SK-N-SH treated with all-trans-retinoic acid at 6 μM for 48 hours (cell line): ENCODE measurements at regions not wholly inside any gene's neighbourhood (a gene's known extent, or its start where the extent isn't known, plus 50 kb on each side); places are given as distances from the start of the nearest gene placed in this dataset.

Experiments
- BACH2 ChIP-seq: fragments of 250-450 bp; sonication (Bioruptor Pico); IDR thresholded peaks from 2 replicates; pipeline ENCODE4 v1.9.0; 2021; ENCODE audit warnings: mild to moderate bottlenecking, borderline replicate concordance
- CREB5 ChIP-seq: fragments of 250-450 bp; sonication (Bioruptor Pico); IDR thresholded peaks from 2 replicates; pipeline ENCODE4 v1.5.1; 2020; ENCODE audit warnings: low read depth, mild to moderate bottlenecking, moderate library complexity
- ESRRG ChIP-seq: fragments of 250-450 bp; sonication (Bioruptor Pico); IDR thresholded peaks from 2 replicates; pipeline ENCODE4 v1.6.1; 2021; ENCODE audit warnings: mild to moderate bottlenecking
- GLIS3 ChIP-seq: fragments of 250-450 bp; sonication (Bioruptor Pico); IDR thresholded peaks from 2 replicates; pipeline ENCODE4 v1.5.0; 2020; ENCODE audit warnings: mild to moderate bottlenecking, moderate library complexity
- ISL1 ChIP-seq: fragments of 250-450 bp; sonication (Bioruptor Pico); IDR thresholded peaks from 2 replicates; pipeline ENCODE4 v2.1.2; 2022; ENCODE audit warnings: mild to moderate bottlenecking, moderate library complexity
- OSR1 ChIP-seq: fragments of 250-450 bp; sonication (Bioruptor Pico); IDR thresholded peaks from 2 replicates; pipeline ENCODE4 v1.8.0; 2022; ENCODE audit warnings: moderate library complexity, mild to moderate bottlenecking, inconsistent platforms
- PATZ1 ChIP-seq: fragments of 250-450 bp; sonication (Bioruptor Pico); IDR thresholded peaks from 2 replicates; pipeline ENCODE4 v1.8.0; 2020; ENCODE audit warnings: mild to moderate bottlenecking, moderate library complexity, borderline replicate concordance
- PPARA ChIP-seq: fragments of 250-450 bp; sonication (Bioruptor Pico); IDR thresholded peaks from 2 replicates; pipeline ENCODE4 v1.5.0; 2020; ENCODE audit warnings: mild to moderate bottlenecking, borderline replicate concordance
- SNAI2 ChIP-seq: fragments of 250-450 bp; sonication (Bioruptor Pico); IDR thresholded peaks from 2 replicates; pipeline ENCODE4 v1.5.0; 2020; ENCODE audit warnings: mild to moderate bottlenecking, moderate library complexity
- TCF4 ChIP-seq: fragments of 250-450 bp; sonication (Bioruptor Pico); IDR thresholded peaks from 2 replicates; pipeline ENCODE4 v1.8.0; 2021; ENCODE audit warnings: mild to moderate bottlenecking, moderate library complexity, borderline replicate concordance
- ZC3H10 ChIP-seq: fragments of 250-450 bp; sonication (Bioruptor Pico); IDR thresholded peaks from 2 replicates; pipeline ENCODE4 v1.5.1; 2021; ENCODE audit warnings: mild to moderate bottlenecking, moderate library complexity
- ZFP3 ChIP-seq: fragments of 250-450 bp; sonication (Bioruptor Pico); IDR thresholded peaks from 2 replicates; pipeline ENCODE4 v1.5.0; 2020; ENCODE audit warnings: mild to moderate bottlenecking, moderate library complexity
- ZFP30 ChIP-seq: fragments of 450-650 bp; formaldehyde crosslinking; IDR thresholded peaks from 2 replicates; pipeline ENCODE4 v1.5.0; 2022; ENCODE audit warnings: mild to moderate bottlenecking, moderate library complexity
- ZNF8 ChIP-seq: fragments of 450-650 bp; formaldehyde crosslinking; IDR thresholded peaks from 2 replicates; pipeline ENCODE4 v1.5.0; 2020; ENCODE audit warnings: mild to moderate bottlenecking, moderate library complexity

GRCh38 chr2:14114275-14114674 is 518.2 kb upstream of the LRATD1 start:
- TF ChIP-seq ESRRG (CRISPR knock-in tag), result no peak
- TF ChIP-seq OSR1 (CRISPR knock-in tag), result no peak
- no peak for TF ChIP-seq CREB5 (CRISPR knock-in tag)
- no peak for TF ChIP-seq PATZ1
- TF ChIP-seq ZFP30 (CRISPR knock-in tag), result no peak
- TF ChIP-seq ISL1, result no peak
- TF ChIP-seq PPARA (CRISPR knock-in tag), result no peak
- no peak for TF ChIP-seq GLIS3 (CRISPR knock-in tag)
- TF ChIP-seq SNAI2 (CRISPR knock-in tag), result no peak
- no peak for TF ChIP-seq BACH2 (CRISPR knock-in tag)
- TF ChIP-seq ZFP3 (CRISPR knock-in tag), result no peak
- no peak for TF ChIP-seq ZC3H10 (CRISPR knock-in tag)
- no peak for TF ChIP-seq ZNF8 (CRISPR knock-in tag)
- TF ChIP-seq TCF4, result no peak
